ENCODE measurements at regions not wholly inside any gene's neighbourhood (a gene's known extent, or its start where the extent isn't known, plus 50 kb on each side); places are given as distances from the start of the nearest gene placed in this dataset.
"Not testable (repeated sequence)": the region's sequence is repeated elsewhere in the genome, so short reads cannot be mapped to it uniquely, and the experiment has no call there.

DNA sequence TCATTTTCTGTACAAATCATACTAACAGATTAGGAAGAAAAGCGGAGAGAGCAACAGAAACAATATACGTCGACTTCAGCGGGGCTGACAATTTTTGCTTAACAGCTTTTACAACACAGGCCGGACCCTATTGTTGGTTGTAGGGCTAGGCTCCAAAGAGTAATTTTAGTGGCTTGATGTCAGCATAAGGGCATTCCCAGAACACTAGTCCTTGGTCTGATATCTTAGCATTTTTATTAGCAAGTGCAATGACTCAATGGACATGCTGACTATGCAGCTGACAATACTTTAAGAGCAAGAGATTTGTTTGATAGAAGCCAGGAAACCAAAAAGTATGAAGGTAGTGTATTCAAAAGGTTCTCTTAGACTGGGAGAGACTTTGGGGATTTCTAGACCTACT, 209.9 kb downstream of the LNPK start:
- Histone ChIP-seq H3K4me1 (no peaks in the 10 kb centered on the region), H3K27ac (replicated peaks in 1 of 4) (no peak overlapping the region), H3K9me3 (peaks cover 0 to 17% (median 14%) of the 10 kb centered on the region in 4 donors), H3K36me3 (no peaks in the 10 kb centered on the region), H3K27me3 (no peaks in the 10 kb centered on the region), H3K4me3 (no peak overlapping the region)
- intact Hi-C loops (cut with DNase I): no loop called here
- 88% methylated on average over 5 of the region's 5 CpGs for WGBS
- TF ChIP-seq EP300 (IDR thresholded peaks at IDR 0.05) (no peak), POLR2AphosphoS5 (IDR thresholded peaks at IDR 0.05) (no peak), POLR2A (IDR thresholded peaks at IDR 0.05; ENCODE audit: low read depth) (no peak)
- TF ChIP-seq, protein P1, sequence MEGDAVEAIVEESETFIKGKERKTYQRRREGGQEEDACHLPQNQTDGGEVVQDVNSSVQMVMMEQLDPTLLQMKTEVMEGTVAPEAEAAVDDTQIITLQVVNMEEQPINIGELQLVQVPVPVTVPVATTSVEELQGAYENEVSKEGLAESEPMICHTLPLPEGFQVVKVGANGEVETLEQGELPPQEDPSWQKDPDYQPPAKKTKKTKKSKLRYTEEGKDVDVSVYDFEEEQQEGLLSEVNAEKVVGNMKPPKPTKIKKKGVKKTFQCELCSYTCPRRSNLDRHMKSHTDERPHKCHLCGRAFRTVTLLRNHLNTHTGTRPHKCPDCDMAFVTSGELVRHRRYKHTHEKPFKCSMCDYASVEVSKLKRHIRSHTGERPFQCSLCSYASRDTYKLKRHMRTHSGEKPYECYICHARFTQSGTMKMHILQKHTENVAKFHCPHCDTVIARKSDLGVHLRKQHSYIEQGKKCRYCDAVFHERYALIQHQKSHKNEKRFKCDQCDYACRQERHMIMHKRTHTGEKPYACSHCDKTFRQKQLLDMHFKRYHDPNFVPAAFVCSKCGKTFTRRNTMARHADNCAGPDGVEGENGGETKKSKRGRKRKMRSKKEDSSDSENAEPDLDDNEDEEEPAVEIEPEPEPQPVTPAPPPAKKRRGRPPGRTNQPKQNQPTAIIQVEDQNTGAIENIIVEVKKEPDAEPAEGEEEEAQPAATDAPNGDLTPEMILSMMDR (IDR thresholded peaks at IDR 0.05): no peak
- DNase-seq (ENCODE audit: extremely low spot score): no peak

DNA sequence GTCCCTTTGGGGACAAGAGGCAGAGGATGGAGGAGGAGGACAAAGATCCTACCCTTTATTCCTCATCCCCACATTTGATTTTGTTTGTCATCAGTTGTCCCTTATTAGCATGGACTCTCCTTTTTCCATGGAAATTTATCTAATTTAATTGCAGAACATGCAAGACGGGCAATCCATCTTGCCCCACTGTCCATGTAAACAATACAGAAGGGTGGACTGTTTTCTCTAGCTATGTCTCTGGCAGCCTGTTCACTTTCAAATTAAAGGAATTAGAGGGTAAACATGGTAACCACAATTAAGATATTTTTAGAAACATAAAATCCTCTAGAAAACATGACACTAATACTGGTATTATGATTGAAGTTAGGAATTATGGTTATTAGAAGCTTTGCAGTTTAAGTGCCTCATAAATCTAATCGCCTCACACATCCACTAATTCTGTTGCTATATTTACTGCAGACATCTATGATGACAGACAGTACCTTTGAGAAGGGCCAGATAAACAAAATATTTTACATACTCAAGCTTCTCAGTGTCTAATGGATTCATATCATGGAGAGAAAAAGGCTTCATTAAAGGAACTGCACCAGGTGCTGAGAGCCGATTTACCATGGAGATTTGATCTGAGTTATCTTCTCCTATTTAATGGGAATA, 215.5 kb downstream of the LNPK start:
- no peak overlapping the region for H3K27ac ChIP-seq (replicated peaks in 1 of 4)
- no peak for DNase-seq (ENCODE audit: extremely low spot score)
- no peaks in the 10 kb centered on the region for H3K36me3 ChIP-seq
- H3K9me3 ChIP-seq: no peaks in the 10 kb centered on the region
- 84% methylated on average over 3 of the region's 3 CpGs for WGBS
- no peaks in the 10 kb centered on the region for H3K27me3 ChIP-seq
- H3K4me1 ChIP-seq: no peaks in the 10 kb centered on the region
- no peak overlapping the region for H3K4me3 ChIP-seq
- intact Hi-C loops (cut with DNase I): no loop called here
- no peak for TF ChIP-seq POLR2AphosphoS5 (IDR thresholded peaks at IDR 0.05)
- TF ChIP-seq POLR2A (IDR thresholded peaks at IDR 0.05; ENCODE audit: low read depth): no peak
- TF ChIP-seq, protein P1 (IDR thresholded peaks at IDR 0.05): no peak
- no peak for TF ChIP-seq EP300 (IDR thresholded peaks at IDR 0.05)

DNA sequence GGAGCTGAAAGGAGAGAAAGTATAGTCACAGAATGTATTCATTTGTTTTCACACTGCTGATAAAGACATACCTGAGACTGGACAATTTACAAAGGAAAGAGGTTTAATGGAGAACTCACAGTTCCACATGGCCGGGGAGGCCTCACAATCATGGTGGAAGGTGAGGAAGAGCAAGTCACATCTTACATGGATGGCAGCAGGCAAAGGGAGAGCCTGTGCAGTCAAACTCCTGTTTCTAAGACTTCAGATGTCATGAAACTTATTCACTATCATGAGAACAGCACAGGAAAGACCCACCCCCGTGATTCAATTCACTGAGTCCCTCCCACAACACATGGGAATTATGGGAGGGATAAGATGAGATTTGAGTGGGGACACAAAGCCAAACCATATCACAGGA, 224.7 kb downstream of the LNPK start:
- H3K9me3 ChIP-seq; H3K36me3 ChIP-seq; intact Hi-C loops (cut with DNase I); H3K4me3 ChIP-seq; H3K4me1 ChIP-seq; H3K27ac ChIP-seq (replicated peaks in 1 of 4); H3K27me3 ChIP-seq: not testable (repeated sequence)
- DNase-seq (ENCODE audit: extremely low spot score): peak; percentile 70
- WGBS: 89% methylated on average over 2 of the region's 2 CpGs

DNA sequence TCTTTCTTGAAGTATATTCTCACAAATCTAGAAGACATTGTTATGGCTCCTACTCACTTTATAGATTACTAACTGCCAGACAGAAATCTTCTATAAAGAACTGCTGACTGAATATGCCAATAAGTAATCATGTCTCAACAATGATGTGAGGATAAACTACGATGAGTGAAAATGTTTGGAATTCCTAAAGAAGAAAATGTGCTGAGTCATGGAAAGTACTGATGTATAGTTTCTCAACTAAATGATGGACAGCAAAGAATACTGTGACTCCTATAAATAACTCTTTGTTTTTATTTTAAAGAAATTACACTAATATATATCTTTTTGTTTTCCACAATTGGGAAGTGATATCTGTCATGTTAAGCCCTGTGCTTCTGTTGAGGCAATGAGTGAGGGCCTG, 232.9 kb downstream of the LNPK start:
- Histone ChIP-seq H3K27ac (replicated peaks in 1 of 4) (no peak overlapping the region), H3K4me1 (no peaks in the 10 kb centered on the region), H3K27me3 (no peaks in the 10 kb centered on the region), H3K4me3 (no peak overlapping the region), H3K9me3 (no peaks in the 10 kb centered on the region), H3K36me3 (no peaks in the 10 kb centered on the region)
- WGBS: 66% methylated on average over 1 of the region's 1 CpG
- no peak for DNase-seq (ENCODE audit: extremely low spot score)
- TF ChIP-seq, protein P1 (IDR thresholded peaks at IDR 0.05): no peak
- TF ChIP-seq POLR2AphosphoS5 (IDR thresholded peaks at IDR 0.05) (no peak), EP300 (IDR thresholded peaks at IDR 0.05) (no peak), POLR2A (IDR thresholded peaks at IDR 0.05; ENCODE audit: low read depth) (no peak)
- intact Hi-C loops (cut with DNase I): no loop called here

DNA sequence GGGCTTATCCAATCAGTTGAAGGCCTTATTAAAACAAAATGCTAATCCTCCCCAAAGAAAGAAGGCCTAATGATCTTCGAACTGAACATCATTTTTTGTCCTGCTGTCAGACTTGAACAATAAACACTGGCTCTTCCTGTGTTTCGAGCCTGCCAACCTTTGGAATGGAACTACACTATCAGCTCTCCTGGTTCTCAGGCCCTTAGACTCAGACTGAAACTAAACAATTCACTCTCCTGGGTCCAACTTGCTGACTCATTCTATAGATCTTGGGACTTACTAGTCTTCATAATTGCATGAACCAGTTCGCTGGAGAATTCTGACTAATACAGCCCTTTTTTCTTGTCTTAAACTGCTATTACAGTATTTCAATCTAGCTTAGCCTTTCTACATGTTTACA, 235.2 kb downstream of the LNPK start:
- Histone ChIP-seq H3K36me3 (no peaks in the 10 kb centered on the region), H3K27ac (replicated peaks in 1 of 4) (no peak overlapping the region), H3K4me3 (no peak overlapping the region), H3K9me3 (no peaks in the 10 kb centered on the region), H3K4me1 (no peaks in the 10 kb centered on the region), H3K27me3 (no peaks in the 10 kb centered on the region)
- DNase-seq (ENCODE audit: extremely low spot score): no peak
- WGBS: 32% methylated on average over 3 of the region's 3 CpGs
- TF ChIP-seq, protein P1 (IDR thresholded peaks at IDR 0.05): no peak
- no peak for TF ChIP-seq EP300 (IDR thresholded peaks at IDR 0.05)
- no peak for TF ChIP-seq POLR2A (IDR thresholded peaks at IDR 0.05; ENCODE audit: low read depth)
- TF ChIP-seq POLR2AphosphoS5 (IDR thresholded peaks at IDR 0.05): no peak
- intact Hi-C loops (cut with DNase I): no loop called here

All from esophagus muscularis mucosa (tissue), 4 donors.